ENCODE measurements at regions not wholly inside any gene's neighbourhood (a gene's known extent, or its start where the extent isn't known, plus 50 kb on each side); places are given as distances from the start of the nearest gene placed in this dataset.

DNA sequence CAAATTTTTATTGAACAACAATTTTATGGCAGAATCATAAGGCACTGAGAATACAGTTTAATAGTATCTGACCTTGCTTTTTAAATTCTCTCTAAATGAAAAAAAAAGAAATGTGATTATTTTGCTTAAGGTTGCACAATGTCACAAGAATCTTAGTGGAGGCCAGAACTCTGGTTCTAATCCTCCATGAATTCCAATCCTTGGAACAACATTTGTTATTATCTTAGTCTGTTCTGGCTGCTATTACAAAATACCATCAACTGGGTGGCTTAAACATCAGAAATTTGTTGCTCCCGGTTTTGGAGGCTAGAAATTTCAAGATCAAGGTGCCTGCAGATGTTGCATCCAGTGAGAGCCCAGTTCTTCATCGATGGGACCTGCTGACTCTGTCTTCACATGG lies 158.2 kb upstream of the POM121L12 start:
- DNase-seq: no peak

DNA sequence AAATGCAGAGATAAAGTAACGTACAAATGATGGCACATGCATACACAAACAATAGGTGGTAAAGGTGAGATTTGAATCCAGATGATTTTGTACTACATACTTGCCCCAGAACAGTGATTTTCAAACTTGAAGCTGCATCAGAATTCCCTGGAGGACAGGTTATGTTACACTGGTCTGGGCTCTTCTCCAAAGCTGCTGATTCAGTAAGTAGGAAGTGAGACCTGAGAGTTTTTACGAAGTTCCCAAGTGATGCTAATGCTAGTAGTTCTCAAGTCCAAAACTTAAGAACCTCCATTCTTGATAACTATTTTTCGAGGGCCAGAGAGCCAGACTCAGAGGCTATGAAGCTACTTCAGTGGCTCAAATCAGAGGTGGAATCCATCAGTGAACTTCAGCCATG lies 159.0 kb upstream of the POM121L12 start:
- DNase-seq: no peak

DNA sequence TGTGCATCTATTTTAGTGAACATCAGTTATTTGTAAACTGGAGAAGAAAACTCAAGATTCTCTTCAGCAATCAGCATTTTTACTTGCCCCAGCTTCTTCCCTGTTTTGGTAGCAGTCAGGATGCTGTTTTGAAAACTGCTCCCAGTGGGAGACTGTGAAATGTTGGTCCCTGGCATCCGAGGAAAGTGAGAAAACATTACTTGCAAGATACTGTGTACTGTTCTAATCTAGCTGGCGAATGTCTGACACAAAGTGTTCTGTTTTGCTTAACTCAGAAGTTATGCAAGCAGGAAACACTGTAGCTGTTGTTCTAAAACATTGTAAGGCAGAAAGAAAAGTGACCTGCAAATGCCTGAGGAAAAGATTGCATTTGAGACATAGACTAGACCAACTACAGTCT lies 171.8 kb upstream of the POM121L12 start:
- DNase-seq: no peak

DNA sequence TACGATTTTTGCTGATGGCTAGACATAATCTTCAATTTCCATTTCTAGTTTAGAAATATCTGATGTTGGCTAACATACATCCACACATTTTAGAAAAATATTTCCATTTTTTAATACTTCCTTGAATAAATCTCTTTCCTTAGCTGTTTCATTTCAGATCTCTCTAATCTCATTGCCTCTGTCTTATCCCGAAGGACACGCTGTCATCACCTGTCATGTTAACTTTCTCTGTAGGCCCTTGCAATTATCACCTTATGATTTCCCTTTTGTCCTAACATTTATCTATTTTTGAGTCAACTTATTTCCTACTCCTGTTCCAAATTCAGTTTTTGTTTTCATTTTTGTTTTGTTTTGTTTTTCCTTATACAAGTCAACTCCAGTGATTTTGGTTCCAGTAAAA lies 173.1 kb upstream of the POM121L12 start:
- DNase-seq: no peak

DNA sequence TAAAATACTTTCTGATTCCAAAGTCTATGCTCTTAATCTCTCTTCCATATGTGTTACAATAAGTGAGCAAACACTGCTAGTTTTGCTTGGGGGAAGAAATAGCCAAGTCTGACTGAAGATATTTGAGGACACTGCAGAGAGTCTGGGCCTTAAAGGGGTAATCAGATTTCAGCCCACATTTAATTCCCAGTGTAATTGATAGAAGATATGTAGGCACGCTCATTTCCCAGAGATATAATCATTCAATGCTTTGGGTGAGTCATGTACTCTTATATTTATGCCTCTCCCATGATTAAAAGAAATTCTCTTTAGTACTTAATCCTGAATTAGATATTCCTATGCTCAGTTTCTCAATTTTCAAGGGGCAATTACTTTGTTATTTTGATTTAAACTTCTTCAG lies 178.1 kb upstream of the POM121L12 start:
- DNase-seq: no peak

DNA sequence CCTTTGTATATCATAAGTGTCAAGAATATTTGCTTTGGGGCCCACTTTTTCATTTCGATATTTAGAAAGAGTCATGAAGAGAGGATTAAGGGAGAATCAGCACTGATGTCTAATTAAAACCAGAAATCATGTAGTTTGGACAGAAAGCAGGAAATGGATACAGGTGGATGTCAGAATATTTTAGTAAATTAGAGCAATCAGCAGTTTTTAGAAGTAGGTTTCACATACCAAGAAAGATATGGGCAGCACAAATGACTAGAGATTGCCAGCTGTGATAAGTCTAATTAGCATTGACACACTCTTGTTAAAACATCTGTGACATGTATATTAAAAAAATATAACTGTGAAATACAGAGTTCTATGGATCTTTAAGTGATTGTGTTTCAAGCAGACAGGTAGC lies 180.8 kb upstream of the POM121L12 start:
- no peak for DNase-seq

DNA sequence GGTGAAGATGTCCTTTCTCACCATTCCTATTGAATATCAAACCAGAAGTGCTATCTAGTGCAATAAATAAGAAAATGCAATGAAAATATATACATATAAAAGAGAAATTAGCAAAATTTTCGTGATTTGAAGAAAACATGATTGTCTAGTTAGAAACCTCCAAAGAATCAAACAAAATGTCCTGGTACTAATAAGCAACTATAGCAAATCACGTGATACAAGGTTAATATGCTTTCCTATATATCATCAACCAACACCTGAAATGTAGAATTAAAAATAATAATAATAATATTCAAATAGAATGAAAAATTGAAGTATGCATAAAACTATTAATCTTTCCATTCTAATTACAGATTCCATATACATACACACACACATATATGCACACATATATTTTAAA lies 183.9 kb upstream of the POM121L12 start:
- DNase-seq: no peak

DNA sequence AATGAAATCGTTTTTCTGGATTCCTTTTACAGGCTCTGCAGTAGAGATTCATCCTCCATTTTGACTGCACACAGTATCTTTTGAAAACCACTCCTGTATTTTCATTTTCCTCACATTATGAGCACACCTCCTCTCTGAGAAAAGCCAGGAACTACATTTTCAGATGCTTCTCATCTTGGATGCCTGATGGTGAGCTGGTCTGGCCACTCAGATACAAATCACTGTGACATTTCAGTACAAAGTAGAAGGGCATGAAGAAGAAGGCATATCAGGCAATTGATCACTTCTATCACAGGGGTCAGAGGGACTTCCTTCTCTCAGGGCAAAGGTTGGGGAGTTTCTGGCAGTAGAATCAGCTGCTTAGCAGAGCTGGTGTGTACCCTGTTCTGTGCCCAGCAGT lies 192.0 kb upstream of the POM121L12 start:
- no peak for DNase-seq

DNA sequence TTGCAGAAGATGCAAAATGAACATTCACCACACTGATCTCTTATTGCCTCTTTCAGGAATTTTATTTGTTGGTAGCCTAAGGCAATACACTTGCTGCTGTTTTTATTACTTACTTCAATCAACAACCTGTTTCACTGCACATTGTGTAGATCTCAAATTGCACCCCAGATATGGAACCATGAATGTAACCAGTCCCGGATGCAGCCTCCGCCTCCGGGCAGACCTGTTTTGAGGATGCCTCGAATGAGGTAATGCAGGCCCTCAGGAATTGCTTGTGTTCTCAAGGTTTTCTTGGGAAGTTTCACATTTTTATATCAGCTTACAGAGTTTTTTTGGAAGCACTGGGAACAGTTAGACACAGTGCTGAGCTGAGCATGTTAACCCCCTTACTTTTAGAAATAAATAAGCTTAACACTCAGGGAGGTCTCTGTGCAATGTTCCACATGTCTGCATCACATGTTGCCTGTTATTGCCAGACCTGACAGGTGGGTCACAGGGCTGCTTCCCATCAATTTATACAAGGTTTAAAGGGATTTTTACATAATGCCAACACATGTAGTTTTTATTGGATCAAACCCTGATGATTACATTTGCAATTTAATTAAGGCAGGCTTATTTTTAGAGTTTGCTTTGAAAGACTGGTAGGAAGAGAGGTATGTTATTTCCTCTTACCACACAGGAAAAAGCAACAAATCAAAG lies 193.1 kb upstream of the POM121L12 start:
- no peak for DNase-seq

DNA sequence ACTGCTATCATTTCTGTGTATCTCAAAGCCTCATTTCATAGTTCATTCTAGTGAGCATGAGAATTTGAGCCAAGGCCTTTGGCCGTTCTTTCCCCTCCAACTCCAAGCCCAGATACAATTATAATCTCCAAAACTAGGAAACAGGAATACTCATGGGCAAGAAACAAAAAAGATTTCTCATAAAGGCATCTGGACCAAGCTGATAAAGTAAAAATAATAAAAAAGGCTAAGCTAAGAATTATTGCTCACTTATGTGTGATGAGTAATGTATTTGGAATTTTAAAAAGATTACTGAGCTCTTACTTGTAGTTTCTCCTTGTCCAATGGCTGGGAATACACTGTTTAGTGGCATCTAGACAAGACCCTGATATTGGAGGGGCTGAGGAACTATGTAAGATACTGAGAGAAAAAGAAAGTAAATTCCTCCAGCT lies 196.4 kb upstream of the POM121L12 start:
- DNase-seq: no peak

DNA sequence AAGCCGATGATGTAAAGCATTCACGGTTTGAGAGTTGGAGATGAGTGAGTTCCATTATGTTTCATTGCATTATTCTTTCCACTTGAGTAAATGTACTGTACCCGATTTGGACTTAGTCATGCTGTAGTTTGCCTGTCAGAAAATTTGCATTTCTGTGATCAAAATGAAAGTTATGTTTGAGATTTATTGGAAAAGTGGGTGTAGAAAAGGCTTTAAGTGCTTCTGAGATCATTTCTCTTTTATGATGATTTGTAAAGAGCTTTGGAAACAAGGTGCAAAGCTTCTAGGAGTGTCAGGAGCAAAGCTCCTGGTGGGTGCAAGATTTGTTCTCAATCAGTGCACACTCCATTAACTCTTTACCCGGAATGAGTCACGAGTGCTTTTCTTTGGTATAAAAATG lies 204.1 kb upstream of the POM121L12 start:
- DNase-seq: no peak

DNA sequence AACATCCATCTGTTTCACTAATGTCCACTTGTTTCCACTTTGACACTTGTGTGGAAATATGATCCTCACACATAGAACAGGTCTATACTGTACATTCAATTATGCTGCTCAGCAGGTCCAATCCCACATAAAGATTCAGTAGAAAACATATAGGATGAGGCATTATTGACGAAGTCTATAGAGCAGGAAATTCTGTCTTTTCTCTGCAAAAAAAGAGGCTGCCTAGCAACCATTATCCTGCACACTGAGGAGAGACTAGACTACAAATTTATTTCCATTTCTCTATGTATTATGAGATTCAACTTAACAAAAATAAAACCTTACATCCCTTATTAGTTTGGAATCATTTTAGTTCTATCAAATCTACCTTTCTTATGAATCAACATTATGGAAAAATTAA lies 204.6 kb upstream of the POM121L12 start:
- DNase-seq: no peak

DNA sequence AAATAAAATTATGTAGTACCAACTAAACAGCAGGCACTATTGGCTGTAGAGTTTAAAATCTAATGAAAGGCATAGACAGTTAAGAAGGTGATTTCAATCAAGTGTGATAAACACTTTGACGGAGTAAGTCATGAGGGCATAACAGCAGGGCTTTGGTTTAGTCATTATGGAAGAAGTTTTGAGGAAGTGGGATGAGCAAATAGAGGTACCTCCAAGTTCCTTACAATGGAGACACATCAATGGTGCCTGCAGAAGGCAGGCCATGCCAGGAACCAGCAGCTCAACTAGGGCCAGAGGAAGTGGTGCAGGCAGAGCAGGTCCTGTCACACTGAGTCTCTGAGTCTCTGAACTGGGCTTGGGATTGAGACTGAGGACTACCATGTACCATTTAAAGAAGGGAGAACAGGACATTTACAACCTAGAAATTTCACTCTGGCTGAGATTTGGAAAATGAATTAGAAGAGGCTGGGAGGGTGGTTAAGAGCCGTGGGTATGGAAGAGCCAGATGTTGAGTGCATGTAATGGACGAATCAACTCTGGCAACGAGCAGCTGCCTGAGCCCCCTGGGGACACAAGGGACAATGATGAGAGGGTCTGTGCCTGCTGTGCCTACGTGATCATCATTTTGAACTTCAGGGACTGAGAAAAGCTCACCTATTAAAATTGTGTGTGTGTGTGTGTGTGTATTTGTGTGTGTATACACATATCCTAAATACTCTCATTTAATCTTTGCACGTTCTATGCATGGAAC lies 208.7 kb upstream of the POM121L12 start:
- DNase-seq: no peak

DNA sequence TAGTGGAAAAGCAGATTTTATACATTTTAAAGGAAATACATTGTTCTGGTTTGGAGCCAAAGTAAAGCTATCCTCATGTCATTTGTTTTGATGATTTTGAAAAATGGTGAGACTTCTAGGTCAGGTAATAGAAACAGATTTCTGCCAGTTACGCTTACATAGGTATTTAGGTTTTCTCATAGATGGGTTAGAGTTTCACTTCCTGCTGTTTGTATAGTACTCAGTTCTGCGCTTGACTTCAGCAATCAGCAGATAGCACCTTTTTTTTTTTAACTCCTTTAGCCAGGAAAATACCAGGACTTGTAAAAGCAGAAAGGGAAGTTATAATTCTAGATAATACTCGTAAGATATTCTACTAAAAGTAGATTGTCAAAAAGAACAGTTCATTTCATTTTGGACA lies 209.8 kb upstream of the POM121L12 start:
- DNase-seq: no peak

DNA sequence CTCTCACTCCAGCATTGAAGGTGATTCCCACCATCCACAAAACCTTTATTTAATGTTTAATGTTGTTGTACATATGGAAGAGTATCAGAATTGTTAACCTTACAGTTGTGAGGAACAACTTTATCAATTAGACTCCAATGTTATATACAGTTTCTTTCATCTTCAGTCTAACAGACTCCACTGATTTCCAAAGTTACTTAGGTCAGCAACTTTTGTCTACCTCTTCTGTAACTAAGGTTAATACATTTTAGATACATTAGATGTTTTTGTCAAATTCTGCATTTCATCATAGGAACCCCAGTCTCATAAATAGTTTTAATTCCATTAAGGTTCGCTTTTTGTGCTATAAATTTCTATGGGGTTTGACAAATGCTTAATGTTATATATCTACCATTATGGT lies 223.9 kb upstream of the POM121L12 start:
- DNase-seq: no peak

DNA sequence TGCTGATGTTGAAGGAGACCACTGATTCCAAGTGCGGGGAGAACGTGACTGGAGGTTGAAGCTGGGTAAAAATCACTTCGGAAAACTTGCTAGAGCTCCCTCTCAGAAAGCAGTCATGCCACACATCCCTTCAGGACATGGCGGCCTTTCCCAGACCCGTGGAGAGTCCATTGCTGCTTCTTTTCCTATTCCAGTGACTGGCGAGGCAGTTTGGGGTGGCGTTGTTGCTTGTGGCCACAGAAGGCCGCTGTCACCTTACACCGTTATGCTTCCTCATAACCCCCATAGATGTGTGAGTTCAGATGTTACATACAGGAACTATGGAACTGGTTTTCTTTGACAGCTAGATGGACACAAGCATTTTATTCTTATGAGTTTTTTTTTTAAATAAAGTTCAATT lies 235.6 kb upstream of the POM121L12 start:
- no peak for DNase-seq

DNA sequence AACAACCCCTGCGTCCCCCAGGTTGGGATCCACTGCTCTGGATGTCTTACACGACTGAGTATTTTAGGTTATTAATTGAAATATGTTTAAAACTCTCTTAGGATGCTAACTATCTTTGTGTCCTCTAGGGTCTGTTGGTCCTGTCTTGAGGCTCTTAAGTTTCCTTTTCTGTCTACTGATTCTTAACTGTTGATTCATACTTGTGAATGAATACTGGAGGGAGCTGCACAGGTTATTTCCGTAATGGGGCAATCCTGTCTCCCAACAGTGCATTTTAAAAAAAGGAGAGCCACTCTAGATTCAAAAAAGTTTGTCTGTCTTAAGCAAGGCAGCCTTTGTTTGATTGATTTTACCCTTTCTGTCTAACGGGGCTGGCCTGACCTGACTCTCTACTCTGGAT lies 237.6 kb upstream of the POM121L12 start:
- DNase-seq: no peak

DNA sequence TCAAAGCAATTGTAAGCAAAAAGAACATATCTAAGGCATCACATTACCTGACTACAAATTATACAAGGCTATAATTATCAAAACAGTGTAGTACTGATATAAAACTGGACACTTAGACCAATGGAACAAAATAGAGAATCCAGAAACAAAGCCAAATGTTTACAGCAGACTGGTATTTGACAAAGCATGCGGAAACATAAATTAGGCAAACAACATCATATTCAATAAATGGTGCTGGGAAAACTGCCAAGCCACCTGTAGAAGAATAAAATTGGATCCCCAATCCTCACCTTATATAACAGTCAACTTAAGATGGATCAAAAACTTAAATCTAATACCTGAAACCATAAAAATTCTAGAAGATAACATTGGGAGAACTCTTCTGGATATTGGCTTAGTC lies 240.8 kb upstream of the POM121L12 start:
- DNase-seq: no peak

DNA sequence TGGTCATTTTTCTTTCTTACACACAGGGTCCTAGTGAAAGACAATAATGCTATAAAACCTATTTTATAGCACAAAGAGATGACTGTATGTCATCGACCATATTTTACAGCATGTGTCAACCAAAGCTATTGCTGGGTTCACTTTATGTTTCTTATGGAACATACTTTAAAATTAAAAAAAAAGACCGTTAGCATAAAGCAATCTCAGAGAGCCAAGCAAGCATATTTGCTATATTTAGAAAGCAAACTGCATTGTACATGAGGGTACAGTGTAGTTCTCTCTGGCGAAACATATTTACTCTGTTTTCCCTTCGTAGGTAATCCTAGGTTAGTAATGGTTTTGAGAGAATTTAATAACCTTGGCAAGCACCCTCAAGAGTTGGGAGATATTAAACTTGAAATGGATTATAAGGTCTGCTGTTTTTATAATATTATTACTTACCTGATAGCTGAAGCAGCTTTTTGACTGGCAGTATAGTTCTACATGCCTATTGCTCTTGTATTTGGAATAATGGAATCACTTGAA lies 244.2 kb upstream of the POM121L12 start:
- DNase-seq: no peak

DNA sequence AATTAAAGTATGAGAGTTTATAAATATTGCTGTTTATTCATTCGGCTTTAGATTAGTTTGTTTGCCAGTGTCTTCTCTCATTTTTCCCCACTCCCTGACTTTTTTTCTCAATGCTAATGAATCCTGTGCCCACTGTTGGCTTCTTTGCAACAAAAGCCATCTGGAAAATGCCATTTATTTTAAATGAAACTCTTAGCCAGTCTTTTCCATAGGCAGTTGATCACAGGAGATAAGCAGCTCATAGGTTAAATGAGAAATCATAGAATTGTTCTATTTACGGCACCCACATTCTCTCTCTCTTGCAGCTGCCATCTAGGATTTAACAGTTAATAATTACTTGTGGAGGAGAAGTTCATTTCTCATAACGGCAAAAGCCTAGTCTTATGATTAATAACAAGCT lies 249.3 kb upstream of the POM121L12 start:
- DNase-seq: no peak

DNA sequence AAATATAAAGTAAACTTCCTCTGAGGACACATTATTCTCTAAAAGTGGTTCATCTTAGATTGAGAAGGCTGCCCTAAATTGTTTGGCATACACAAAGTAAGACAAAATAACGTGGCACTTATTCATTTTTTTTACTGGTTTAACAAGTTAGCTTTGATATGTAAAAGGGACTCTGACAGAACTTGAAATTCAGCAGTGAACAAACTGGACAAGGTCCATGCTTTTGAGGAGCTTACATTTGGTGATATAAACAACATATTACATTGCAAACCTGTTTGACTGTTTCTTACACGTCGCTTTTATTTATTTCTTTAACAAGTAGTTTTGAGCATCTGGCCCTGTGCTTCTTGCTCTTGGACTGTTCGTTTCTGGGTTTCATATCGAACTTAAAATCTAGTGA lies 253.1 kb upstream of the POM121L12 start:
- DNase-seq: no peak

DNA sequence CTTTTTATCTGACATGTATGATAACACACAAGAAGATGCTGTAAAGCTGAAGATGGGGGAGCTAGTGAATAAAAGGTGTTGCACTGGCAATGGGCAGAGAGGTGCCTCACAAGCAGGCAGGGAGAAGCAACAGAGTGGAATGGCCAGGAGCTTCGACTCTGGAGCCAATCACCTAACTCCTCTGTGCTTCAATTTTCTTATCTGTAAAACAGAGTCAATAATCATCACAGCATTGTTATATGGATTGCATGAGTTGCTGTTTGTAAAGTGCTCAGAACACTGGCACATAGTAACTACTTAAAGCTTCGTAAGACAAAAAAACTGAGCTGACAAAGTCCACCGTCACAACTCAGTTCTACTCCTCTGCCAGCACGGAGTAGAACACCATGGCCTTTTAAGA lies 254.2 kb upstream of the POM121L12 start:
- DNase-seq: no peak

DNA sequence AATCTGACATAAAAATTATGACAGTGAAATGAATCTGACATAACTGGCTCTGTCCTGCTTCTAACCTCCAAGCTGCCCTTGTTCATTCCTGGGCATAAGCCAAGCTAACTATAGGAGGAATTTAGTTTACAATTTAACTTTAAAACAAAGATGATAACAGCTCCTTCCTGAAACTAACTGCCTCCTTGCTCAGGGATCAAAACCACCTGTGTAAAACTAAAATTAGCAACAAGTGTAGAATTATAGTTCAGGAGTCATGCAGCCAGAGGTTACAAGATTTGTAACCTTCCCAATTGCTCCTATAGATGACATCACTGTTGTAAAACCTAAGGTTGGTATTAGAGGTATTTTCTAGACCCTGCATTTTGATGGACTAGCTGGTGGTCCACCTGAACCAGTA lies 256.4 kb upstream of the POM121L12 start:
- no peak for DNase-seq

DNA sequence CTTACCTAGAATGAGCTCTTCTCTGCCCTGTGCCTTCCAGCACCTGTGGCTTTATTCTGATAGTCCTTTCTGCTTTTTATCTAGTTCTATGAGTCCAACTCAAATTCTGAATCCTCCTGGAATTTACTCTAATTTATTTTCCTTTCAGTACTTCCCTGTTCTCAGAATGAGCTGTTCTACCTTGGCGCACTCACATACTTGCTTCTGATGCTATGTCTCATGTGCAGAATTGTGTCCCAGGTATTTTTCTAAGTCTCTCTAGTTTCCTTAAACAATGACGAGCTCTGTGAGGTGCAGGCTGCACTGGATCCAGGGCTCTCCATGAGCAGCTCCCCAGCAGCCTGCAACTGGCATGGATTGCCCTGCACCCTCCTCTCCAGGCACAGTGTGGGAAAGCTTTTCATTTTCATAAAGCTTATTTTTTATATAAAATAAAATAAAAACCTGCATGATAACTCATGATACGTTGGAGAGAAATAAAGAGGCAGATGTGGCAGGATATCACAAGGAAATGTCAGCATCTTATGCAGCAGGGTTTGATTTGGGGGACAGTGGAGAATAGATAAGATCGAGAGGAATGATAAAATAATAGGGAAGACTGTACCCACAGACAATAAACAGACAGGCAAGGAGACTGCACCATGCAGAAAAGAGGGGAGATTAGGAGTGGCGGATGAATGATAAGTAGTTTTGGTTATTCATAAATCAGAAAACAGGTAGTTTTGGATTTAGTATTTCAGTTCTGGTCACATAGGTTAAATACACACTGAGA lies 258.2 kb upstream of the POM121L12 start:
- no peak for DNase-seq

Data from NCI-H446 treated with DMSO at 0.1 percent for 48 hours (cell line).